ENCODE measurements at regions not wholly inside any gene's neighbourhood (a gene's known extent, or its start where the extent isn't known, plus 50 kb on each side); places are given as distances from the start of the nearest gene placed in this dataset.
"Not testable (repeated sequence)": the region's sequence is repeated elsewhere in the genome, so short reads cannot be mapped to it uniquely, and the experiment has no call there.

- no peak for DNase-seq (ENCODE audit: low read depth in 6 of 9, low spot score in 9 of 9)
- H3K4me1 ChIP-seq (ENCODE audit: control insufficient read depth in 2 of 2, insufficient read depth in 2 of 2, low read length in 2 of 2): no peaks in the 10 kb centered on the region
- H3K4me3 ChIP-seq (ENCODE audit: low read length in 2 of 2): no peak overlapping the region
- no peak overlapping the region for H3K27ac ChIP-seq (ENCODE audit: low read depth in 1 of 2, low read length in 1 of 2)
- 87% methylated on average over 5 of the region's 6 CpGs for WGBS
- peaks cover 0 to 2% of the 10 kb centered on the region in 2 donors for H3K9me3 ChIP-seq (ENCODE audit: control insufficient read depth in 2 of 2, insufficient read depth in 1 of 2, low read length in 1 of 2)
- peaks cover 0 to 2% of the 10 kb centered on the region in 2 donors for H3K27me3 ChIP-seq (ENCODE audit: control insufficient read depth in 2 of 2, insufficient read depth in 1 of 2, low read length in 1 of 2)
- H3K36me3 ChIP-seq (ENCODE audit: control insufficient read depth in 2 of 2, insufficient read depth in 2 of 2, low read length in 1 of 2): no peaks in the 10 kb centered on the region
Measured at GRCh38 chr9:113724202-113724601, 151.9 kb upstream of the ZNF618 start.

GRCh38 chr9:113728989-113729388 is 147.1 kb upstream of the ZNF618 start:
- no peak for DNase-seq (ENCODE audit: low read depth in 6 of 9, low spot score in 9 of 9)
- no peak overlapping the region for H3K4me3 ChIP-seq (ENCODE audit: low read length in 2 of 2)
- no peaks in the 10 kb centered on the region for H3K4me1 ChIP-seq (ENCODE audit: control insufficient read depth in 2 of 2, insufficient read depth in 2 of 2, low read length in 2 of 2)
- peaks cover 0 to 2% of the 10 kb centered on the region in 2 donors for H3K27me3 ChIP-seq (ENCODE audit: control insufficient read depth in 2 of 2, insufficient read depth in 1 of 2, low read length in 1 of 2)
- 98% methylated on average over 2 of the region's 2 CpGs for WGBS
- H3K27ac ChIP-seq (ENCODE audit: low read depth in 1 of 2, low read length in 1 of 2): no peak overlapping the region
- H3K9me3 ChIP-seq (ENCODE audit: control insufficient read depth in 2 of 2, insufficient read depth in 1 of 2, low read length in 1 of 2): peaks cover 0 to 3% of the 10 kb centered on the region in 2 donors
- H3K36me3 ChIP-seq (ENCODE audit: control insufficient read depth in 2 of 2, insufficient read depth in 2 of 2, low read length in 1 of 2): no peaks in the 10 kb centered on the region

GRCh38 chr9:113734826-113735225 is 141.3 kb upstream of the ZNF618 start:
- H3K27me3 ChIP-seq (ENCODE audit: control insufficient read depth in 2 of 2, insufficient read depth in 1 of 2, low read length in 1 of 2): no peaks in the 10 kb centered on the region
- WGBS: 96% methylated on average over 3 of the region's 3 CpGs

GRCh38 chr9:113737517-113738271 is 138.4 kb upstream of the ZNF618 start:
- Histone ChIP-seq H3K27me3 (ENCODE audit: control insufficient read depth in 2 of 2, insufficient read depth in 1 of 2, low read length in 1 of 2) (no peaks in the 10 kb centered on the region), H3K4me1 (ENCODE audit: control insufficient read depth in 2 of 2, insufficient read depth in 2 of 2, low read length in 2 of 2) (no peaks in the 10 kb centered on the region), H3K9me3 (ENCODE audit: control insufficient read depth in 2 of 2, insufficient read depth in 1 of 2, low read length in 1 of 2) (no peaks in the 10 kb centered on the region), H3K27ac (ENCODE audit: low read depth in 1 of 2, low read length in 1 of 2) (no peak overlapping the region), H3K4me3 (ENCODE audit: low read length in 2 of 2) (no peak overlapping the region), H3K36me3 (ENCODE audit: control insufficient read depth in 2 of 2, insufficient read depth in 2 of 2, low read length in 1 of 2) (no peaks in the 10 kb centered on the region)
- DNase-seq (ENCODE audit: low read depth in 6 of 9, low spot score in 9 of 9): peak in 2 of 9 donors; percentile 14 to 37
- 43% methylated on average over 6 of the region's 6 CpGs for WGBS

More at GRCh38 chr9:113734826-113735225, 141.3 kb upstream of the ZNF618 start:
- Histone ChIP-seq H3K4me3 (ENCODE audit: low read length in 2 of 2) (no peak overlapping the region), H3K4me1 (ENCODE audit: control insufficient read depth in 2 of 2, insufficient read depth in 2 of 2, low read length in 2 of 2) (no peaks in the 10 kb centered on the region), H3K9me3 (ENCODE audit: control insufficient read depth in 2 of 2, insufficient read depth in 1 of 2, low read length in 1 of 2) (no peaks in the 10 kb centered on the region), H3K27ac (ENCODE audit: low read depth in 1 of 2, low read length in 1 of 2) (no peak overlapping the region), H3K36me3 (ENCODE audit: control insufficient read depth in 2 of 2, insufficient read depth in 2 of 2, low read length in 1 of 2) (no peaks in the 10 kb centered on the region)
- DNase-seq (ENCODE audit: low read depth in 6 of 9, low spot score in 9 of 9): no peak

GRCh38 chr9:113738496-113738892 is 137.6 kb upstream of the ZNF618 start:
- 89% methylated on average over 9 of the region's 9 CpGs for whole genome bisulfite sequencing
- H3K4me1 ChIP-seq (ENCODE audit: control insufficient read depth in 2 of 2, insufficient read depth in 2 of 2, low read length in 2 of 2): no peaks in the 10 kb centered on the region
- no peak overlapping the region for H3K4me3 ChIP-seq (ENCODE audit: low read length in 2 of 2)
- no peaks in the 10 kb centered on the region for H3K36me3 ChIP-seq (ENCODE audit: control insufficient read depth in 2 of 2, insufficient read depth in 2 of 2, low read length in 1 of 2)
- H3K27me3 ChIP-seq (ENCODE audit: control insufficient read depth in 2 of 2, insufficient read depth in 1 of 2, low read length in 1 of 2): no peaks in the 10 kb centered on the region
- no peak overlapping the region for H3K27ac ChIP-seq (ENCODE audit: low read depth in 1 of 2, low read length in 1 of 2)
- no peak for DNase-seq (ENCODE audit: low read depth in 6 of 9, low spot score in 9 of 9)
- H3K9me3 ChIP-seq (ENCODE audit: control insufficient read depth in 2 of 2, insufficient read depth in 1 of 2, low read length in 1 of 2): no peaks in the 10 kb centered on the region

GRCh38 chr9:113738893-113739604 is 137.1 kb upstream of the ZNF618 start:
- no peaks in the 10 kb centered on the region for H3K36me3 ChIP-seq (ENCODE audit: control insufficient read depth in 2 of 2, insufficient read depth in 2 of 2, low read length in 1 of 2)
- no peak overlapping the region for H3K27ac ChIP-seq (ENCODE audit: low read depth in 1 of 2, low read length in 1 of 2)
- no peaks in the 10 kb centered on the region for H3K27me3 ChIP-seq (ENCODE audit: control insufficient read depth in 2 of 2, insufficient read depth in 1 of 2, low read length in 1 of 2)
- no peaks in the 10 kb centered on the region for H3K4me1 ChIP-seq (ENCODE audit: control insufficient read depth in 2 of 2, insufficient read depth in 2 of 2, low read length in 2 of 2)
- H3K9me3 ChIP-seq (ENCODE audit: control insufficient read depth in 2 of 2, insufficient read depth in 1 of 2, low read length in 1 of 2): no peaks in the 10 kb centered on the region
- peak in 2 of 9 donors; percentile 17 to 36 for DNase-seq (ENCODE audit: low read depth in 6 of 9, low spot score in 9 of 9)
- no peak overlapping the region for H3K4me3 ChIP-seq (ENCODE audit: low read length in 2 of 2)
- WGBS: 88% methylated on average over 6 of the region's 6 CpGs

GRCh38 chr9:113739605-113740507 is 136.3 kb upstream of the ZNF618 start:
- 99% methylated on average over 2 of the region's 2 CpGs for WGBS
- H3K4me3 ChIP-seq (ENCODE audit: low read length in 2 of 2); H3K4me1 ChIP-seq (ENCODE audit: control insufficient read depth in 2 of 2, insufficient read depth in 2 of 2, low read length in 2 of 2); H3K27me3 ChIP-seq (ENCODE audit: control insufficient read depth in 2 of 2, insufficient read depth in 1 of 2, low read length in 1 of 2); H3K27ac ChIP-seq (ENCODE audit: low read depth in 1 of 2, low read length in 1 of 2); H3K36me3 ChIP-seq (ENCODE audit: control insufficient read depth in 2 of 2, insufficient read depth in 2 of 2, low read length in 1 of 2); H3K9me3 ChIP-seq (ENCODE audit: control insufficient read depth in 2 of 2, insufficient read depth in 1 of 2, low read length in 1 of 2): not testable (repeated sequence)
- peak in 1 of 9 donors; percentile 5 for DNase-seq (ENCODE audit: low read depth in 6 of 9, low spot score in 9 of 9)

GRCh38 chr9:113740508-113741500 is 135.3 kb upstream of the ZNF618 start:
- WGBS: 80% methylated on average over 8 of the region's 8 CpGs

More at GRCh38 chr9:113740508-113741500, 135.3 kb upstream of the ZNF618 start:
- H3K27ac ChIP-seq (ENCODE audit: low read depth in 1 of 2, low read length in 1 of 2); H3K4me3 ChIP-seq (ENCODE audit: low read length in 2 of 2); H3K36me3 ChIP-seq (ENCODE audit: control insufficient read depth in 2 of 2, insufficient read depth in 2 of 2, low read length in 1 of 2); H3K27me3 ChIP-seq (ENCODE audit: control insufficient read depth in 2 of 2, insufficient read depth in 1 of 2, low read length in 1 of 2); H3K4me1 ChIP-seq (ENCODE audit: control insufficient read depth in 2 of 2, insufficient read depth in 2 of 2, low read length in 2 of 2); H3K9me3 ChIP-seq (ENCODE audit: control insufficient read depth in 2 of 2, insufficient read depth in 1 of 2, low read length in 1 of 2): not testable (repeated sequence)
- peak in 2 of 9 donors; percentile 1 to 13 for DNase-seq (ENCODE audit: low read depth in 6 of 9, low spot score in 9 of 9)

All from thymus (tissue), 11 donors.